ENCODE measurements at regions not wholly inside any gene's neighbourhood (a gene's known extent, or its start where the extent isn't known, plus 50 kb on each side); places are given as distances from the start of the nearest gene placed in this dataset.

- ATAC-seq (ENCODE audit: low read depth) (no peak), DNase-seq (no peak)
- TF ChIP-seq USF2 (IDR thresholded peaks at IDR 0.05; ENCODE audit: low read depth, low read length) (no peak), CHD1 (IDR thresholded peaks at IDR 0.05; ENCODE audit: low read depth, low read length) (no peak), BHLHE40 (IDR thresholded peaks at IDR 0.05; ENCODE audit: low read depth, low read length) (no peak), RCOR1 (IDR thresholded peaks at IDR 0.05; ENCODE audit: insufficient replicate concordance, low read length) (no peak), RAD21 (IDR thresholded peaks at IDR 0.05; ENCODE audit: low read length) (no peak), ELK1 (IDR thresholded peaks at IDR 0.05; ENCODE audit: borderline replicate concordance, low read depth, low read length) (no peak), SMC3 (IDR thresholded peaks at IDR 0.05; ENCODE audit: low read depth, low read length) (no peak), CEBPB (IDR thresholded peaks at IDR 0.05; ENCODE audit: low read depth, low read length) (no peak), MXI1 (IDR thresholded peaks at IDR 0.05; ENCODE audit: borderline replicate concordance, low read depth, low read length) (no peak), RFX5 (IDR thresholded peaks at IDR 0.05; ENCODE audit: low read depth, low read length) (no peak), NFE2L2 (IDR thresholded peaks at IDR 0.05; ENCODE audit: low read depth, low read length) (no peak), FOS (IDR thresholded peaks at IDR 0.05; ENCODE audit: low read depth, low read length) (no peak), CTCF (conservative IDR thresholded peaks at IDR 0.05; ENCODE audit: low read depth, low read length) (no peak), MAFK (IDR thresholded peaks at IDR 0.05; ENCODE audit: low read depth, low read length) (no peak)
- no peak overlapping the region for H2AK9ac ChIP-seq (replicated peaks; ENCODE audit: low read depth, low read length, poor library complexity)
- no peak overlapping the region for H3K23ac ChIP-seq (ENCODE audit: low read depth, low read length)
- no peak overlapping the region for H3K9ac ChIP-seq (ENCODE audit: low read depth, low read length)
- H3K27ac ChIP-seq (ENCODE audit: insufficient read depth, low read length): no peak overlapping the region
- CTCF ChIA-PET: no interaction called here
- no peak overlapping the region for H3K14ac ChIP-seq (replicated peaks; ENCODE audit: low read depth, low read length)
- no peak overlapping the region for H2BK15ac ChIP-seq (ENCODE audit: low read depth, low read length)
- H3K18ac ChIP-seq (ENCODE audit: low read depth, low read length): no peak overlapping the region
- H3K9me3 ChIP-seq (ENCODE audit: control insufficient read depth, insufficient read depth, low read length): peaks cover 29% of the 10 kb centered on the region
- WGBS, 2 experiments (ENCODE audit: extremely low coverage in 2 of 2, insufficient read length in 1 of 2): 73% methylated on average over 5 of the region's 21 CpGs; no CpG with 5 or more reads in 1 of the 2 experiments
- no peak overlapping the region for H3K4me2 ChIP-seq (ENCODE audit: low read depth, low read length)
- no peak overlapping the region for H3K56ac ChIP-seq (ENCODE audit: extremely low read depth, insufficient read depth, low read length)
- no peak overlapping the region for H2AFZ ChIP-seq (replicated peaks; ENCODE audit: low read length, poor library complexity)
- H3K9me1 ChIP-seq (ENCODE audit: insufficient read depth, low read length): no peaks in the 10 kb centered on the region
- no peak overlapping the region for H4K8ac ChIP-seq (ENCODE audit: low read depth in 2 of 2, low read length in 2 of 2)
- H4K5ac ChIP-seq (ENCODE audit: low read depth, low read length): no peak overlapping the region
- no peaks in the 10 kb centered on the region for H3K79me1 ChIP-seq (ENCODE audit: low read depth in 1 of 2, low read length in 2 of 2)
- dilution Hi-C loops (cut with HindIII; ENCODE audit: low sequenced_read_pairs, unreplicated experiment) (no loop called here), intact Hi-C loops (cut with micrococcal nuclease) (no loop called here), in situ Hi-C loops (cut with MboI; ENCODE audit: low sequenced_read_pairs) (no loop called here)
- no peak overlapping the region for H2BK20ac ChIP-seq (ENCODE audit: low read depth, low read length)
- no peak overlapping the region for H2BK120ac ChIP-seq (ENCODE audit: low read depth, low read length)
- H3K27me3 ChIP-seq (ENCODE audit: control insufficient read depth, insufficient read depth, low read length): no peaks in the 10 kb centered on the region
- no peak overlapping the region for H2AK5ac ChIP-seq (ENCODE audit: low read depth, low read length)
- H2BK5ac ChIP-seq (ENCODE audit: low read depth, low read length, poor library complexity, severe bottlenecking): no peak overlapping the region
- POLR2A ChIA-PET (ENCODE audit: unreplicated experiment): interaction anchor here (0.6 kb wide), 1 partner anchor 1142 kb away, joined by 3 read pairs; no protein-coding TSS in a partner anchor
- no peak overlapping the region for H4K91ac ChIP-seq (ENCODE audit: insufficient read depth, low read depth, low read length)
- H3K36me3 ChIP-seq (ENCODE audit: control insufficient read depth, insufficient read depth, low read length): no peaks in the 10 kb centered on the region
- H3K4me3 ChIP-seq (ENCODE audit: insufficient read depth, low read depth, low read length): no peak overlapping the region
- BruUV-seq (replicated peaks): no TSS peak
- H3K4ac ChIP-seq (ENCODE audit: low read depth, low read length): no peak overlapping the region
- H4K20me1 ChIP-seq (ENCODE audit: insufficient read depth, low read length): no peaks in the 10 kb centered on the region
- no peaks in the 10 kb centered on the region for H3K4me1 ChIP-seq (ENCODE audit: control insufficient read depth, insufficient read depth, low read length)
These were observed 127.4 kb upstream of the AFDN start for GRCh38 chr6:167699141-167699931.

Data from IMR-90 (cell line).